Endodermal cell (in vitro differentiated cells): ENCODE measurements at regions not wholly inside any gene's neighbourhood (a gene's known extent, or its start where the extent isn't known, plus 50 kb on each side); places are given as distances from the start of the nearest gene placed in this dataset.

Experiments used
- DNase-seq: peaks from one replicate; pipeline ENCODE4 v3.0.0-alpha.2; 2017
- H3K27ac ChIP-seq: 2 replicates; pipeline ENCODE4 v1.5.1; 2013; ENCODE audit warnings: mild to moderate bottlenecking, low read depth, low read length, moderate library complexity
- H3K27me3 ChIP-seq: 2 replicates; pipeline ENCODE4 v1.6.1; 2013; ENCODE audit warnings: mild to moderate bottlenecking, low read length, moderate library complexity; ENCODE audit not compliant: insufficient read depth, control insufficient read depth, poor library complexity, severe bottlenecking
- H3K36me3 ChIP-seq: 2 replicates; pipeline ENCODE4 v1.7.0; 2013; ENCODE audit warnings: mild to moderate bottlenecking, low read length, moderate library complexity; ENCODE audit not compliant: control insufficient read depth, insufficient read depth
- H3K4me1 ChIP-seq: one replicate; pipeline ENCODE4 v1.7.0; 2013; ENCODE audit warnings: low read length; ENCODE audit not compliant: control insufficient read depth, insufficient read depth
- H3K4me3 ChIP-seq: 2 replicates; pipeline ENCODE4 v1.5.1; 2013; ENCODE audit warnings: mild to moderate bottlenecking, low read length, moderate library complexity
- H3K9ac ChIP-seq: 2 replicates; pipeline ENCODE4 v1.6.1; 2013; ENCODE audit warnings: mild to moderate bottlenecking, low read length, moderate library complexity; ENCODE audit not compliant: poor library complexity, severe bottlenecking; ENCODE audit errors: extremely low read depth
- H3K9me3 ChIP-seq: 2 replicates; pipeline ENCODE4 v1.6.1; 2013; ENCODE audit warnings: mild to moderate bottlenecking, low read length, moderate library complexity; ENCODE audit not compliant: control insufficient read depth
- H3K27ac Mint-ChIP-seq: 2 replicates; pipeline ENCODE4 v1.8.0; 2020; ENCODE audit warnings: mixed read lengths
- H3K27me3 Mint-ChIP-seq: 2 replicates; pipeline ENCODE4 v1.8.0; 2021; ENCODE audit warnings: mild to moderate bottlenecking, mixed read lengths; ENCODE audit not compliant: insufficient read depth
- H3K36me3 Mint-ChIP-seq: 2 replicates; pipeline ENCODE4 v1.8.0; 2020; ENCODE audit warnings: low read depth, mixed read lengths
- H3K4me1 Mint-ChIP-seq: 2 replicates; pipeline ENCODE4 v1.8.0; 2020; ENCODE audit warnings: mixed read lengths
- H3K4me3 Mint-ChIP-seq: 2 replicates; pipeline ENCODE4 v1.8.0; 2020; ENCODE audit warnings: mild to moderate bottlenecking, moderate library complexity, mixed read lengths
- H3K9me3 Mint-ChIP-seq: 2 replicates; pipeline ENCODE4 v1.8.0; 2020; ENCODE audit warnings: mild to moderate bottlenecking, mixed read lengths
- WGBS, 2 experiments: methylation state at CpG; one replicate each; pipeline versions ENCODE4 v1.1.5 to v1.1.7; 2013; ENCODE audit warnings: missing lambda C conversion rate in 2 of 2, mixed read lengths in 1 of 2; ENCODE audit not compliant: insufficient coverage in 1 of 2, insufficient read length in 1 of 2; 5-methylcytosine and 5-hydroxymethylcytosine counted together
- TF ChIP-seq, protein P1 (sequence below): fragments of 200-600 bp; sonication (generic); conservative IDR thresholded peaks from 2 replicates; pipeline ENCODE4 v1.5.0; 2021; ENCODE audit warnings: antibody characterized with exemption, mild to moderate bottlenecking

DNA sequence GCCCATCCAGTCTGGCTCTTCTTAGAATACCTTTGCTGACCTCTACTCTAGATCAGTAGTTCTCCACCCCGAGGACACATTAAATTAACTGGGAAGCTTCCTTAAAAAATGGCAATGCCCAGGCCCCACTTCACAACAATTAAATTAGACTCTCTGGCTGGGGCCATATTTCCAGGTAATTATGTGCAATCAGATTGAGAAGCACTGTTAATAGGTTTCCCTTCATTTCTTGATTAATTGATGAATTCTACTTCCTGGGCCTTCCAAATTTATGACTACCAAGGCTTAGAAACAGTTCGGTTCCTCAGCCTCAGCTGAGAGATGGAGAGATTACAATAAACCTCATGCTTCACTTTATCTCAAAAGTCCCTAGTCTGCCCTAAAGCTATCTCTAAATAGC lies 71.7 kb upstream of the LIMCH1 start:
- Histone ChIP-seq H3K9me3 (no peaks in the 10 kb centered on the region), H3K9ac (no peak overlapping the region), H3K4me1 (no peaks in the 10 kb centered on the region), H3K27me3 (no peaks in the 10 kb centered on the region), H3K36me3 (no peaks in the 10 kb centered on the region), H3K4me3 (no peak overlapping the region), H3K27ac (no peak overlapping the region)
- TF ChIP-seq, protein P1, sequence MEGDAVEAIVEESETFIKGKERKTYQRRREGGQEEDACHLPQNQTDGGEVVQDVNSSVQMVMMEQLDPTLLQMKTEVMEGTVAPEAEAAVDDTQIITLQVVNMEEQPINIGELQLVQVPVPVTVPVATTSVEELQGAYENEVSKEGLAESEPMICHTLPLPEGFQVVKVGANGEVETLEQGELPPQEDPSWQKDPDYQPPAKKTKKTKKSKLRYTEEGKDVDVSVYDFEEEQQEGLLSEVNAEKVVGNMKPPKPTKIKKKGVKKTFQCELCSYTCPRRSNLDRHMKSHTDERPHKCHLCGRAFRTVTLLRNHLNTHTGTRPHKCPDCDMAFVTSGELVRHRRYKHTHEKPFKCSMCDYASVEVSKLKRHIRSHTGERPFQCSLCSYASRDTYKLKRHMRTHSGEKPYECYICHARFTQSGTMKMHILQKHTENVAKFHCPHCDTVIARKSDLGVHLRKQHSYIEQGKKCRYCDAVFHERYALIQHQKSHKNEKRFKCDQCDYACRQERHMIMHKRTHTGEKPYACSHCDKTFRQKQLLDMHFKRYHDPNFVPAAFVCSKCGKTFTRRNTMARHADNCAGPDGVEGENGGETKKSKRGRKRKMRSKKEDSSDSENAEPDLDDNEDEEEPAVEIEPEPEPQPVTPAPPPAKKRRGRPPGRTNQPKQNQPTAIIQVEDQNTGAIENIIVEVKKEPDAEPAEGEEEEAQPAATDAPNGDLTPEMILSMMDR = no peak
- Mint-ChIP-seq H3K27ac (no peak overlapping the region), H3K9me3 (no peaks in the 10 kb centered on the region), H3K4me3 (no peak overlapping the region), H3K4me1 (no peaks in the 10 kb centered on the region), H3K27me3 (peaks cover 18% of the 10 kb centered on the region), H3K36me3 (no peaks in the 10 kb centered on the region)
- DNase-seq = no peak
- WGBS, 2 experiments = 87 to 100% methylated on average over 2 of the region's 2 CpGs

DNA sequence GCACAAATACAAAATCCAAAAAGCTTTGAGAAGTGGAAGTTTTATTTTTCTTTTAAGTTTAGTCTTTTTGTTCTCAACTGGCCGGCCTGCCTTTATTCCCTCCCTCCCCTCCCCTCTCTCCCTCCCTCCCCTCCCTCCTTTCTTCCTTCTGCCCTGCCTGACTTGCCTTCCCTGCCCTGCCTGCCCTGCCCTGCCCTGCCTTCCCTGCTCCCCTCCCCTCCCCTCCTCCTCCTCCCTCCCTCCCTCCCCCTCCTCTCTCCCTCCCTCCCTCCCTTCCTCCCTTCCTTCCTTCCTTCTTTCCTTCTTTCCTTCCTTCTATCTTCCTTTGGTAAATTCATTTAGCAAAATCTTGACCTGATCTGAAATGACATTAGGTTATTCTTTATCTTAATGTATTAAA lies 69.8 kb upstream of the LIMCH1 start:
- TF ChIP-seq, protein P1 = no peak
- Histone ChIP-seq H3K4me1 (no peaks in the 10 kb centered on the region), H3K27me3 (no peaks in the 10 kb centered on the region), H3K27ac (no peak overlapping the region), H3K36me3 (no peaks in the 10 kb centered on the region), H3K9me3 (no peaks in the 10 kb centered on the region), H3K9ac (no peak overlapping the region), H3K4me3 (no peak overlapping the region)
- Mint-ChIP-seq H3K4me3 (no peak overlapping the region), H3K36me3 (no peaks in the 10 kb centered on the region), H3K4me1 (peaks cover 2% of the 10 kb centered on the region), H3K27me3 (peaks cover 17% of the 10 kb centered on the region), H3K27ac (no peak overlapping the region), H3K9me3 (no peaks in the 10 kb centered on the region)
- no peak for DNase-seq
- 50% methylated on average over 1 of the region's 1 CpG; no CpG with 5 or more reads in 1 of the 2 experiments for WGBS, 2 experiments

DNA sequence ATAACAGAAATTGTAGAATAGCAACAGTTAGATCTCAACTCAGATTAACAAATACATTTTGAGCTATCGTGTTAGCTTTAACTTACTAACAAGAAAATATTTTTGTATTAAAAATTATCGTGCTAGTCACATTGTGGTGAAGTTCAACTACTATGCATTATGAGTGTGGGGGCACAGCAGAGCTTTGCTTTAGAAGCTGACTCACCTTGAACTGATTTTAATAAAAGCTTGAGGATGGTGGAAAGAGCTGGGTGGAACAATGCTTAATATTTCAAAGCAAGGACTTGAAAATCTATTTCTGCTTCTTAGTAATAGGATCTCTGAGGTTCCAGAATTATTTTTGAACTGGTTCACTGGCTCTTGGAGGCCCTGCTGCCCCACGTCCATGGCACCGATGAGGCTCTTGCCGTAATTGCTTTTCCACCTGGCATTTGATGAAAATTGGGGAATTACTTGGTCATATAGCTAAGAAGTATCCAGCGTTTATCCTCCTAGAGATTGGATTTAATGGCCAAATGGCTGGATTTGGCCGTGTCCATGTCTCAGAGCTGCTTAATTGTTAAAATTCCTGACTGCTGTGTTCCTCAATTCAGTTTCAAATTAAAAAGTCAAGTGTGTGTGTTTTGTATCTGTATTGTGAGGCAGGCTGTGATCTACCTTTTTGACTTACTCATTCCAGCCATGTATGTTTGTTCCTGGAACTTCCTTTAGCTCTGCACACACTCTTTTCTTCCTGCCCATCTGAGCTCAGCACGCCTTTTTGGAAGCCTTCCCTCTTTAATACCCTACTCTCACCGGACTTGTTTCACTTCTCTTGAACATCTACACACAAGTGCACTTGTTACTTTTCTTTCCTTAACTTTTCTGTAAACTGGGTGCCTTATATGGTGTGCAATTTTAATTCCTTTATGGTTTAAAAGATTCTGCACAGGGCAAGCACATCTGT lies 66.6 kb upstream of the LIMCH1 start:
- no peak overlapping the region for H3K27ac Mint-ChIP-seq
- Histone ChIP-seq H3K9ac (no peak overlapping the region), H3K36me3 (no peaks in the 10 kb centered on the region), H3K27me3 (no peaks in the 10 kb centered on the region), H3K4me1 (no peaks in the 10 kb centered on the region), H3K27ac (no peak overlapping the region), H3K4me3 (no peak overlapping the region), H3K9me3 (no peaks in the 10 kb centered on the region)
- no peak overlapping the region for H3K4me3 Mint-ChIP-seq
- TF ChIP-seq, protein P1 = no peak
- no peaks in the 10 kb centered on the region for H3K36me3 Mint-ChIP-seq
- WGBS, 2 experiments = 92 to 94% methylated on average over 7 to 9 of the region's 9 CpGs
- no peak for DNase-seq
- H3K27me3 Mint-ChIP-seq = peaks cover 8% of the 10 kb centered on the region
- H3K4me1 Mint-ChIP-seq = peaks cover 13% of the 10 kb centered on the region
- H3K9me3 Mint-ChIP-seq = no peaks in the 10 kb centered on the region
